Peyer's patch (tissue), 4 donors: ENCODE measurements at regions not wholly inside any gene's neighbourhood (a gene's known extent, or its start where the extent isn't known, plus 50 kb on each side); places are given as distances from the start of the nearest gene placed in this dataset.

Experiments used
- CTCF ChIP-seq, 6 experiments: fragments of 450-650 bp in 4 of 6; fragments of 200-600 bp in 2 of 6; sonication (generic) in 1 of 6; IDR thresholded peaks; one replicate each; pipeline ENCODE4 v1.5.1; 2017 to 2019; ENCODE audit warnings: antibody characterized with exemption in 6 of 6, mild to moderate bottlenecking in 3 of 6, moderate library complexity in 1 of 6
- POLR2A ChIP-seq, 2 donors: fragments of 450-650 bp; IDR thresholded peaks; one replicate each; pipeline ENCODE4 v1.5.1; 2017; ENCODE audit warnings: antibody characterized with exemption in 2 of 2, mild to moderate bottlenecking in 2 of 2, moderate library complexity in 2 of 2

GRCh38 chr9:91098203-91098850 is 263.4 kb downstream of the AUH start:
- TF ChIP-seq CTCF (IDR thresholded peaks at IDR 0.05), result no peak
- TF ChIP-seq POLR2A (IDR thresholded peaks at IDR 0.05), result no peak
